HG02610 (cell line): ENCODE measurements at regions not wholly inside any gene's neighbourhood (a gene's known extent, or its start where the extent isn't known, plus 50 kb on each side); places are given as distances from the start of the nearest gene placed in this dataset.

Source experiments
- ATAC-seq: cut with Tn5 transposase; IDR thresholded peaks from one replicate; pipeline ENCODE4 v1.9.1; 2021; ENCODE audit warnings: mild to moderate bottlenecking, moderate library complexity; ENCODE audit not compliant: unreplicated experiment

GRCh38 chr13:110826861-110827672 is 87.8 kb downstream of the ANKRD10 start:
- no peak for ATAC-seq
